GM21529 (cell line): ENCODE measurements at regions not wholly inside any gene's neighbourhood (a gene's known extent, or its start where the extent isn't known, plus 50 kb on each side); places are given as distances from the start of the nearest gene placed in this dataset.

Experiments
- ATAC-seq: cut with Tn5 transposase; IDR thresholded peaks from one replicate; pipeline ENCODE4 v1.9.1; 2021; ENCODE audit not compliant: unreplicated experiment

- ATAC-seq = no peak
Observed at GRCh38 chr1:25106976-25107642, 125.2 kb downstream of the SYF2 start.

- ATAC-seq = no peak
Observed at GRCh38 chr1:25106352-25106751, 126.0 kb downstream of the SYF2 start.

GRCh38 chr1:25105836-25106235 is 126.5 kb downstream of the SYF2 start:
- ATAC-seq = no peak

- ATAC-seq = no peak
Observed at GRCh38 chr1:25104932-25105561, 127.3 kb downstream of the SYF2 start.

GRCh38 chr1:25103164-25103795 is 129.0 kb downstream of the SYF2 start:
- ATAC-seq = no peak

GRCh38 chr1:25100151-25100833 is 132.0 kb downstream of the SYF2 start:
- ATAC-seq = no peak

GRCh38 chr1:25099343-25099951 is 132.9 kb downstream of the SYF2 start:
- ATAC-seq = no peak

GRCh38 chr1:25098717-25099116 is 133.6 kb downstream of the SYF2 start:
- ATAC-seq = no peak

GRCh38 chr1:25096307-25097150 is 135.8 kb downstream of the SYF2 start:
- no peak for ATAC-seq

- no peak for ATAC-seq
Observed at GRCh38 chr1:25095635-25096200, 136.6 kb downstream of the SYF2 start.

GRCh38 chr1:25094995-25095394 is 137.3 kb downstream of the SYF2 start:
- no peak for ATAC-seq

GRCh38 chr1:25094229-25094628 is 138.1 kb downstream of the SYF2 start:
- no peak for ATAC-seq

- ATAC-seq = no peak
Observed at GRCh38 chr1:25091658-25092057, 140.6 kb downstream of the SYF2 start.

- ATAC-seq = no peak
Observed at GRCh38 chr1:25090707-25091422, 141.4 kb downstream of the SYF2 start.

- no peak for ATAC-seq
Observed at GRCh38 chr1:25089772-25090171, 142.5 kb downstream of the SYF2 start.

- ATAC-seq = no peak
Observed at GRCh38 chr1:25088946-25089345, 143.4 kb downstream of the SYF2 start.

GRCh38 chr1:25088180-25088701 is 144.1 kb downstream of the SYF2 start:
- no peak for ATAC-seq

GRCh38 chr1:25086518-25087079 is 145.7 kb downstream of the SYF2 start:
- no peak for ATAC-seq

GRCh38 chr1:25084407-25084806 is 147.9 kb downstream of the SYF2 start:
- ATAC-seq = no peak
